IMR-90 (cell line): ENCODE measurements at regions not wholly inside any gene's neighbourhood (a gene's known extent, or its start where the extent isn't known, plus 50 kb on each side); places are given as distances from the start of the nearest gene placed in this dataset.

Source experiments
- ATAC-seq: fragments of 200-7000 bp; cut with Tn5 transposase; 2 replicates; pipeline ENCODE4 v1.9.1; 2020; ENCODE audit warnings: low read depth, mild to moderate bottlenecking, moderate library complexity
- BruUV-seq: library from RNA; stranded (reverse); fragments of 400-500 nt; replicated peaks from 2 replicates; lab custom pipeline; 2021; lab: Mats Ljungman, UMichigan
- CTCF ChIA-PET: fragments of 300-600 bp; formaldehyde crosslinking; extraction: SDS; loops from one replicate; lab custom pipeline; 2021; ENCODE audit warnings: antibody characterized with exemption; lab: Yijun Ruan, JAX
- POLR2A ChIA-PET: fragments of 300-600 bp; sonication (Branson Sonifier 250); formaldehyde crosslinking; loops from one replicate; lab custom pipeline; 2022; ENCODE audit warnings: antibody characterized with exemption; ENCODE audit not compliant: unreplicated experiment; lab: Charles Lee
- DNase-seq: peaks from one replicate; pipeline ENCODE4 v3.0.0; 2013
- H2AFZ ChIP-seq: replicated peaks from 2 replicates; pipeline ENCODE3; 2013; ENCODE audit warnings: low read length, mild to moderate bottlenecking; ENCODE audit not compliant: poor library complexity
- H2AK5ac ChIP-seq: 2 replicates; pipeline ENCODE4 v1.6.1; 2013; ENCODE audit warnings: low read depth, low read length, inconsistent platforms
- H2AK9ac ChIP-seq: replicated peaks from 2 replicates; pipeline ENCODE3; 2013; ENCODE audit warnings: mild to moderate bottlenecking, low read depth, low read length, moderate library complexity; ENCODE audit not compliant: poor library complexity
- H2BK120ac ChIP-seq: 2 replicates; pipeline ENCODE4 v1.6.1; 2013; ENCODE audit warnings: low read depth, low read length, inconsistent platforms
- H2BK15ac ChIP-seq: 3 replicates; pipeline ENCODE4 v1.6.1; 2013; ENCODE audit warnings: low read depth, low read length, inconsistent platforms
- H2BK20ac ChIP-seq: 2 replicates; pipeline ENCODE4 v1.6.1; 2013; ENCODE audit warnings: low read depth, mild to moderate bottlenecking, inconsistent platforms, low read length, moderate library complexity
- H2BK5ac ChIP-seq: 2 replicates; pipeline ENCODE4 v1.6.1; 2013; ENCODE audit warnings: mild to moderate bottlenecking, low read depth, low read length, inconsistent platforms; ENCODE audit not compliant: poor library complexity, severe bottlenecking
- H3K14ac ChIP-seq: replicated peaks from 2 replicates; pipeline ENCODE4 v1.6.1; 2013; ENCODE audit warnings: low read depth, low read length, inconsistent platforms
- H3K18ac ChIP-seq: 2 replicates; pipeline ENCODE4 v1.6.1; 2013; ENCODE audit warnings: low read depth, low read length, control low read depth
- H3K23ac ChIP-seq: 2 replicates; pipeline ENCODE4 v1.6.1; 2013; ENCODE audit warnings: low read depth, low read length, inconsistent platforms
- H3K27ac ChIP-seq: 2 replicates; pipeline ENCODE4 v1.5.1; 2013; ENCODE audit warnings: mild to moderate bottlenecking, control low read depth, low read length; ENCODE audit not compliant: insufficient read depth
- H3K27me3 ChIP-seq: 2 replicates; pipeline ENCODE4 v1.6.1; 2013; ENCODE audit warnings: low read length; ENCODE audit not compliant: control insufficient read depth, insufficient read depth
- H3K36me3 ChIP-seq: 2 replicates; pipeline ENCODE4 v1.6.1; 2013; ENCODE audit warnings: low read length, mixed read lengths; ENCODE audit not compliant: control insufficient read depth, insufficient read depth
- H3K4ac ChIP-seq: 2 replicates; pipeline ENCODE4 v1.6.1; 2013; ENCODE audit warnings: low read depth, low read length, inconsistent platforms
- H3K4me1 ChIP-seq: 2 replicates; pipeline ENCODE4 v1.6.1; 2013; ENCODE audit warnings: low read length, mixed read lengths; ENCODE audit not compliant: control insufficient read depth, insufficient read depth
- H3K4me2 ChIP-seq: 2 replicates; pipeline ENCODE4 v1.6.1; 2013; ENCODE audit warnings: low read depth, mild to moderate bottlenecking, control low read depth, low read length, moderate library complexity
- H3K4me3 ChIP-seq: 2 replicates; pipeline ENCODE4 v1.5.1; 2013; ENCODE audit warnings: low read depth, mild to moderate bottlenecking, control low read depth, low read length, moderate library complexity; ENCODE audit not compliant: insufficient read depth
- H3K56ac ChIP-seq: 2 replicates; pipeline ENCODE4 v1.6.1; 2013; ENCODE audit warnings: low read length, inconsistent platforms; ENCODE audit not compliant: insufficient read depth; ENCODE audit errors: extremely low read depth
- H3K79me1 ChIP-seq, 2 experiments: 2 replicates each; pipeline ENCODE4 v1.6.1; 2013; ENCODE audit warnings: low read length in 2 of 2, inconsistent platforms in 1 of 2, low read depth in 1 of 2
- H3K9ac ChIP-seq: 2 replicates; pipeline ENCODE4 v1.6.1; 2013; ENCODE audit warnings: low read depth, low read length, control low read depth
- H3K9me1 ChIP-seq: 2 replicates; pipeline ENCODE4 v1.6.1; 2013; ENCODE audit warnings: low read length, inconsistent platforms; ENCODE audit not compliant: insufficient read depth
- H3K9me3 ChIP-seq: 2 replicates; pipeline ENCODE4 v1.6.1; 2013; ENCODE audit warnings: low read length; ENCODE audit not compliant: control insufficient read depth, insufficient read depth
- H4K20me1 ChIP-seq: 2 replicates; pipeline ENCODE4 v1.6.1; 2013; ENCODE audit warnings: low read length, inconsistent platforms; ENCODE audit not compliant: insufficient read depth
- H4K5ac ChIP-seq: 2 replicates; pipeline ENCODE4 v1.6.1; 2013; ENCODE audit warnings: mild to moderate bottlenecking, low read depth, low read length, control low read depth
- H4K8ac ChIP-seq, 2 experiments: 2 replicates each; pipeline ENCODE4 v1.6.1; 2013; ENCODE audit warnings: low read depth in 2 of 2, low read length in 2 of 2, control low read depth in 1 of 2, inconsistent platforms in 1 of 2
- H4K91ac ChIP-seq: 2 replicates; pipeline ENCODE4 v1.6.1; 2013; ENCODE audit warnings: low read depth, low read length, inconsistent platforms; ENCODE audit not compliant: insufficient read depth
- BHLHE40 ChIP-seq: fragments of 150-350 bp; IDR thresholded peaks from 2 replicates; pipeline ENCODE4 v1.6.1; 2016; ENCODE audit warnings: mild to moderate bottlenecking, low read depth, low read length
- CHD1 ChIP-seq: IDR thresholded peaks from 2 replicates; pipeline ENCODE4 v1.6.1; 2012; ENCODE audit warnings: low read depth, low read length, improper control_type of control experiment
- MAFK ChIP-seq: IDR thresholded peaks from 2 replicates; pipeline ENCODE4 v1.6.1; 2012; ENCODE audit warnings: low read depth, low read length, improper control_type of control experiment
- MXI1 ChIP-seq: IDR thresholded peaks from 2 replicates; pipeline ENCODE4 v1.6.1; 2012; ENCODE audit warnings: low read depth, mild to moderate bottlenecking, low read length, moderate library complexity, borderline replicate concordance
- RAD21 ChIP-seq: IDR thresholded peaks from 2 replicates; pipeline ENCODE4 v1.6.1; 2012; ENCODE audit warnings: low read length, improper control_type of control experiment
- SMC3 ChIP-seq: fragments of 150-350 bp; IDR thresholded peaks from 2 replicates; pipeline ENCODE4 v1.6.1; 2016; ENCODE audit warnings: low read depth, mild to moderate bottlenecking, antibody characterized with exemption, low read length, moderate library complexity
- WGBS, 2 experiments: methylation state at CpG; one replicate each; pipeline versions ENCODE4 v1.1.5 to v1.1.7; 2013; ENCODE audit warnings: missing lambda C conversion rate in 2 of 2; ENCODE audit not compliant: insufficient read length in 1 of 2; ENCODE audit errors: extremely low coverage in 2 of 2; 5-methylcytosine and 5-hydroxymethylcytosine counted together
- dilution Hi-C: fragments of 300-500 bp; cut with HindIII; formaldehyde crosslinking; loops from one replicate; pipeline ENCODE4 v1.14.3; 2018; ENCODE audit warnings: low sequenced_read_pairs; ENCODE audit not compliant: unreplicated experiment
- in situ Hi-C: fragments of 300-500 bp; cut with MboI; formaldehyde crosslinking; loops from 3 replicates; pipeline ENCODE4 v1.14.3; 2019; ENCODE audit warnings: low sequenced_read_pairs, inconsistent platforms, mixed read lengths
- intact Hi-C: fragments of 100-400 bp; cut with micrococcal nuclease; formaldehyde crosslinking; loops from 2 replicates; pipeline ENCODE4 v1.10.0; 2022

DNA sequence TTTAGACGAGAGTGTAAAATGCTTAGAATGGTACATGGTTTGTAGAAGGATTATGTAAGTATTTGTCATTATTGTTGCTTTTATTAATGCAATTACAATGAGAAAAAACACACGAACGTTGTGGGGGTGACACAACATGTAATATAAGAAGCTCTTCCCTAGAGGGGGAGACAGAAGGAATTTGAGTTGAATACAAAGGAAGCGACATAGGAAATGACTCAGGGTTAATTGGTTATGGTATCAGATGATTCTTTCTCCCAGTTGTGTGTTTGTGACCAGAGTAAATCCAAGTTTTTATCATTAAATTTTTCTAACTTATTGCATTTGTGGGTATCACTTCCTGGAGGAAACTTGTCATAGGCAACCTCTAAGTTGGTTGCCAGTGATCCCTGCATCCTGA, 625.6 kb upstream of the CDH2 start:
- Histone ChIP-seq H4K5ac (no peak overlapping the region), H3K14ac (no peak overlapping the region), H2AFZ (no peak overlapping the region), H2BK5ac (peak overlapping the region; percentile 67), H3K4me3 (no peak overlapping the region), H3K56ac (no peak overlapping the region), H3K27me3 (no peaks in the 10 kb centered on the region), H2AK5ac (no peak overlapping the region), H3K27ac (no peak overlapping the region), H4K8ac (0 out of 4 replicates have a peak overlapping the region, but pooled peaks of 1 of the 2 experiments have one; percentile 63), H2AK9ac (no peak overlapping the region), H3K9me3 (no peaks in the 10 kb centered on the region), H3K36me3 (no peaks in the 10 kb centered on the region), H3K9me1 (peaks cover 4% of the 10 kb centered on the region), H3K4ac (peak overlapping the region; percentile 71; the same call in 1 of the 2 replicates), H3K9ac (no peak overlapping the region), H3K79me1 (no peaks in the 10 kb centered on the region), H4K91ac (no peak overlapping the region), H3K18ac (no peak overlapping the region), H4K20me1 (no peaks in the 10 kb centered on the region), H2BK120ac (0 out of 2 replicates have a peak overlapping the region, but pooled peaks have one; percentile 83), H2BK20ac (peak overlapping the region; percentile 89; the same call in 1 of the 2 replicates), H2BK15ac (no peak overlapping the region), H3K4me2 (peak overlapping the region; percentile 42; the same call in 1 of the 2 replicates), H3K4me1 (peaks cover 2% of the 10 kb centered on the region; the same call in 1 of the 2 replicates), H3K23ac (no peak overlapping the region)
- ChIA-PET POLR2A (no interaction called here), CTCF (no interaction called here)
- ATAC-seq (peak; percentile 44), DNase-seq (peak; percentile 47)
- no CpG with 5 or more reads among the region's 4 CpGs for WGBS, 2 experiments
- in situ Hi-C loops: no loop called here
- TF ChIP-seq SMC3: no peak
- TF ChIP-seq RAD21: no peak
- TF ChIP-seq MXI1: no peak
- no peak for TF ChIP-seq BHLHE40
- TF ChIP-seq MAFK: no peak
- no peak for TF ChIP-seq CHD1
- dilution Hi-C loops: no loop called here
- intact Hi-C loops: no loop called here
- no TSS peak for BruUV-seq
